ENCODE measurements at regions not wholly inside any gene's neighbourhood (a gene's known extent, or its start where the extent isn't known, plus 50 kb on each side); places are given as distances from the start of the nearest gene placed in this dataset.
"Not testable (repeated sequence)": the region's sequence is repeated elsewhere in the genome, so short reads cannot be mapped to it uniquely, and the experiment has no call there.

DNA sequence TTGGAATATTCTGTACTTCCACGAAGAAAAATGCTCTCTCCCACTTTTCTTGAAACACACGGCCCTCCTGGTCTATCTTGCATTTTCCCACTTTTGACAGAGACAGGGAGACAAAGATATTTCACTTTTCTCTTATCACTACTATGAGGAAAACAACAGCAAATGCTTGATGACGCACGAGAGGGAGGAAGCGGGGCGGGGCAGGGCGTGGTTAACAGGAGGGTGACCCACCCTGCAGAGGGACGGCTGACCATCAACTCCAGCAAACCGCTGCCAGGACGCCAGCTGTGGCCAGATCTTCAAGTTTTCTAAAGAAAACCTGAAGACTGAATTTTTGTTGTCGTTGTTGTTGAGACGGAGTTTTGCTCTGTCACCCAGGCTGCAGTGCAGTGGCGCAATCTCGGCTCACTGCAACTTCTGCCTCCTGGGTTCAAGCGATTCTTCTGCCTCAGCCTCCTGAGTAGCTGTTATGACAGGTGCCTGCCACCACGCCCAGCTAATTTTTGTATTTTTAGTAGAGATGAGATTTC lies 63.8 kb downstream of the NSUN5 start:
- not testable (repeated sequence) for DNase-seq (ENCODE audit: low read depth in 2 of 2)

DNA sequence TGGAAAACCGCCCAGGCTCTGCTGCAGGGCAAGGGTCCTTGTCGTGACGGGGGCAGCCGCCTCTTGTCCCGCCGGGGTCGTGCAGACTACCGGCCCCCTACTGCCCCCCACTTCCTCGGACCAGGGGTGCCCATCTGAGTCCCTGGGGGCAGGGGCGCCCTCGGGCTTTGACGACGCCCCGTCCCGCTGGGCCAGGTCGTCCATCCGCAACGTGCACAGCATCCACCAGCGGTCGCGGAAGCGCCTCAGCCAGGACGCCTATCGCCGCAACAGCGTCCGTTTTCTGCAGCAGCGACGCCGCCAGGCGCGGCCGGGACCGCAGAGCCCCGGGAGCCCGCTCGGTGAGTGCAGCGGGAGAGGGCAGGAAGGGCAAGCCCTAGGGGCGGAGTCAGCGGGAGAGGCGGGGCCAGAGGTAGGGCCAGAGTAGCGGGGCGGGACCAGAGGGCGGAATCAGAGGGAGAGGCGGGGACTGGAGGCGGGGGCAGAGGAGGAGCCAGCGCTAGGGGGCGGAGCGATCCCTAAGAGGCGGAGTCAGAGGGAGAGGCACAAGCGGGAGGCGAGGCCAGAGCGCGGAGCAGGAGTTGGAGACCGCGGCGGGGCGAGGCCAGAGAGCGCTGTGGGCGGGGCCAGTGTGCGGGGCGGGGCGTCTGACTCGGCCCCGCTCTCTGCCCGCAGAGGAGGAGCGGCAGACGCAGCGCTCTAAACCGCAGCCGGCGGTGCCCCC lies 73.5 kb downstream of the NSUN5 start:
- DNase-seq (ENCODE audit: low read depth in 2 of 2), result peak; percentile 79 to 88

DNA sequence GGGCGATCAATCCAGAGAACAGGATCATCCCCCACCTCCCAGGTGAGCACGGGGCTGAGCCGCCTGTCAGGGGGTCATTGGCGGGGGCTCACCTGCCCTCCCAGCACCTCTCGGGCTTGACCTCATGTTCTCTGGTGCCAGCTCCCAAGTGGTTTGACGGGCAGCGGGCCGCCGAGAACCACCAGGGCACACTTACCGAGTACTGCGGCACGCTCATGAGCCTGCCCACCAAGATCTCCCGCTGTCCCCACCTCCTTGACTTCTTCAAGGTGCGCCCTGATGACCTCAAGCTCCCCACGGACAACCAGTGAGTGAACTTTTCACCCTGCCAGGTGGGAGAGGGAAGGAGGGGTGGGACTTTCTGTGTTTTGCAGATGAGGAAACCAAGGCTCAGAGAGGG lies 82.9 kb downstream of the NSUN5 start:
- DNase-seq (ENCODE audit: low read depth in 2 of 2), result not testable (repeated sequence)

DNA sequence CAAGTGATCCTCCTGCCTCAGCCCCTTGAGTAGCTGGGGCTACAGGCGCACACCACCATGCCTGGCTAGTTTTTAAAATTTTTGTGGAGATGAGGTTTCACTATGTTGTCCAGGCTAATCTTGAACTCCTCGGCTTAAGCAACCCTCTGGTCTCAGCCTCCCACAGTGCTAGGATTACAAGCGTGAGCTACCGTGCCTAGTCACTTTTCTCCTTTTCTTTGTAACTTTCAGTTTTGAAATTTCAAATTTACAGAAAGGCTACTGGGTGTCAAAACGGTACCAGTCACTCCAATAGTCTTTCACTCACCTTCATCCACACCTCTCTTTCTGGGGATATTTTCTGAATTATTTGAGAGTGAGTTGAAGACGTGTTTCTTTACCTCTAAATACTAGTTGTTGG lies 86.9 kb downstream of the NSUN5 start:
- not testable (repeated sequence) for DNase-seq (ENCODE audit: low read depth in 2 of 2)

DNA sequence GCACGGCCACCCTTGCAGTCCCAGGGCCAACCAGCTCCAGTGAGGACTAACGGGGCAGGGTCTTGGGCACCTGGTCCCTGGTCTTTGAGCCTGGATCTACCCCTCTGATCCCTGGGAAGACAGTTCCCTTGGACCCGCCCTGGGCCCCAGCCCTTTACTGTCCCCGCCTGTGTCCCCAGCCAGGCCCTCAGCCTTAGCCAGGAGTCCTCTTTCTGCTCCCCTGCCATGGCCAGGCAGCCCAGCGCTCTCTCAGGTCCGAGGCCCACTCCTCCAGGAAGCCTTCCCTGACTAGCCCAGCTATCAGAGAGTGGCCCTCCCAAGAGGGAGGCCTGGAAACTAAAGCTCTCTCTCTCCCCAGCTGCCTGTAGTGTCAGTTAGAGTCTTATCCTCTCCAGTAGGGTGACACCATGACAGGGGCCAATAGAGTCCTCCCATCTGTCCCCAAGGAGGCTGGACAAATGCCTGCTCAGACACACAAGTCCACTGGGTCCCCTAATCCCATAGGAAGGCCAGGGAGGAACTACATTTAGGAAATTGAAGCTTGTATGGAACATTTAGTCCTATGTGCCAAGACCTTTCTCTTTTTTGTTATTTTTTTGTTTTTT lies 87.8 kb downstream of the NSUN5 start:
- not testable (repeated sequence) for DNase-seq (ENCODE audit: low read depth in 2 of 2)

DNA sequence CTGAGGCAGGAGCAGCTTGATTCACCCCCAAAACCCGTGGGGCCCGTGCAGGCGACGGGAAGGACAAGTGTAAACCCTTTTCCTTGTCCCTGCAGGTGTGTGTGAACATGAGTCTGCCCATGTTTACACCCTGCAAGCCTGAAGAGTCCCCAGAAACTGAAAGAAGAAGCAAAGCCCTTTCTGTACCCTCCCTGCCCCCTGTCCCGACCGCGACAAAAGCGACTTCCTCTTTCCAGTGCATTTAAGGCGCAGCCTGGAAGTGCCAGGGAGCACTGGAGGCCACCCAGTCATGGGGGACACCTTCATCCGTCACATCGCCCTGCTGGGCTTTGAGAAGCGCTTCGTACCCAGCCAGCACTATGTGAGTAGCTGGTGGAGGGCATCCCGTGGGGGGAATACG lies 88.3 kb downstream of the NSUN5 start:
- DNase-seq (ENCODE audit: low read depth in 2 of 2), result not testable (repeated sequence)

DNA sequence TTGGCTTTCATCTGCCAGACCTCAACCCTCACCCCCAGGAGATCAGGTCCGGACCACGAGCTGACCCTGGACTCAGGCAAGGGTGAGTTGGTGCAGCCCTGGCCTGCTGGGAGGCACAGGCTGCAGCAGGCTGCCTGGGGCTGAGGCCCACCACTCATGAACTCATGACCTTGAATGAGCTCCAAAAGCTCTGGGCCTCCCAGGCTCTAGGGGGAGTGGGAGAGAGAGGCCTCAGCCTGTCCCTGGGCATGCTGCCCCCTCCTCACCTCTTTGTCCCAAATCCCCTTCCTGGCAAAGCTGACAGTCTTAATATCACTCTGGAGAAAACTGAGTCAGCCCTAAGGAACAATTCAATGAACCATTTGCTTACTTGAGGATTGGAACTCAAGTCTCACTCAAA lies 89.8 kb downstream of the NSUN5 start:
- DNase-seq (ENCODE audit: low read depth in 2 of 2), result not testable (repeated sequence)

DNA sequence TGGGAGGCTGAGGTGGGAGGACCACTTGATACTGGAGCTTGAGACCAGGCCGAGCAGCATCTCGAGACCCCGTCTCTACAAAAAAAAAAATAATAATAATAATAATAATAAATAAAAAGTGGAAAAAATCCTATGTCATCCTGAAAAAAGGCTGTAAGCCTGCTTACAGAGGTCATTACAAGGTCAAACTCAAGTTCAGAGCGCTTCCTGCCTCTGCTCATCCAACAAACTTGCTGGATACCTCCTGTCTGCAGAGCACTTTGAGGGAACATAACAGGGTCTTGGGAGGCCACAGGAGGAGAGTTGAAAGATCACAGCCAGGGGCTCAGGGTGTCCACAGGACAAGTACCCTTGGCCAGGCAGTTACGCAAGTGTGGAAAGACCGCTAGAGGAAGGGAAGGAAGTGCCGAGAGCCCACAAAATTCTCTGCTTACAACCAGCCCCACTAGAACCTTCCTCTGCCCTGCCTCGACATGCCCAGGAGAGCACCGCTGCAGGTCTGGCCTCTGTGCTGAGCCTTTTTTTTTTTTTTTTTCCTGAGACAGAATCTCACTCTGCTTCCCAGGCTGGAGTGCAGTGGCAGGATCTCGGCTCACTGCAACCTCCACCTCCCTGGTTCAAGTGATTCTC lies 92.5 kb downstream of the NSUN5 start:
- DNase-seq (ENCODE audit: low read depth in 2 of 2), result not testable (repeated sequence)

DNA sequence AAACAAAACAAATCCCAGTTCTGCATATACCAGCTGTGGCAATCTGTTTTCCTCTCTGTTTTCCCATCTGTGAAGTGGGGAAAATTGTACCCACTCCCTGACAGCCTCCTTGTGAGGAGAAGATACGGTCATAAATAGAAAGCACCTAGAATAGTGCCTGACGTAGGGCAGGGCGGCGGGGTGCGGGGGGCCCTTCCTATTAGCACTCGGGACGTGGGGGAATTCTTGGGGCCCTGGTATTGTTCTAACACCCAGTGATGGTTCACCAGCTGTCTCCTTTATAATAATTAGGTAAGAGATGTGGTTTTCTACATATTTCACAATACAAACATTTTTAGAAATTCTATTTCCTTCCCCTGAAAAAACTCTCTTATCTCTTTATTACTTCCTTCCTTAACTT lies 93.4 kb downstream of the NSUN5 start:
- not testable (repeated sequence) for DNase-seq (ENCODE audit: low read depth in 2 of 2)

DNA sequence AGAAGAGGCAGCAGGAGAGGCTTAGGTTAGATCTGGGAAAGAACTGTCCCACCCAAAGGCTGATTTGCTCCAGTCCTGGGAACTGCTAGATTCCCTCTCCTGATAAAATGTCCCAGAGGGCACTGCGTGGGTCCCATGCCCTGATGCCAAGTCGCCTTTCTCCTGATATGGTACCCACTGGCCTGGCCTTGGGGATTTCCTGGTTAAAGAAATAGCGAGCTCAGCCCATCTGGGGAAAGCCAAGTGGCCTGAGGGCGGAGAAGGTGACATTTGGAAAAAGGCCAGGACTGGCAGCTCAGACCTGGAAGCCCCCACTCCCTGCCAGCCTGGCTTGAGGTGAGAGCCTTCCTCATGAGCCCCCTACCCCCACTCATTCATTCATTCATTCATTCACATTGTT lies 94.2 kb downstream of the NSUN5 start:
- not testable (repeated sequence) for DNase-seq (ENCODE audit: low read depth in 2 of 2)

DNA sequence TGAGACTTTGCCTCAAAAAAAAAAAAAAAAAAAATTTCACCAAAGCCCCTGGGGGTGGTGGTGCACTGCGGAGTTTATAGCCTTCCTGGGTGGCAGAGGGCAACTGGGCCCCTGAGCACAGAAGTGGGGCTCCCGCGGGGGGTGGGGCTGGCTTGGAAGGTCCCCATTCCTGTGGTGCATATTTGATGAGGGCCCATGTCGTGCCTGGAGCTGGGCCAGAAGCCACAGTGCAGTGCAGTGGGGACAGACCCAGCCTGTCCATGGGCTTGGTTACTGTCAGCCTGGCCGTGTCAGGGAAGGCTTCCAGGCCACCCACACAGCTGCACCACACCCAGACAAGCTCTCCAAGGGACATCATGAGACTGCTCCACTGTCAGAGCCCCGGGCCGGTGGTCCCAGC lies 95.5 kb downstream of the NSUN5 start:
- not testable (repeated sequence) for DNase-seq (ENCODE audit: low read depth in 2 of 2)

DNA sequence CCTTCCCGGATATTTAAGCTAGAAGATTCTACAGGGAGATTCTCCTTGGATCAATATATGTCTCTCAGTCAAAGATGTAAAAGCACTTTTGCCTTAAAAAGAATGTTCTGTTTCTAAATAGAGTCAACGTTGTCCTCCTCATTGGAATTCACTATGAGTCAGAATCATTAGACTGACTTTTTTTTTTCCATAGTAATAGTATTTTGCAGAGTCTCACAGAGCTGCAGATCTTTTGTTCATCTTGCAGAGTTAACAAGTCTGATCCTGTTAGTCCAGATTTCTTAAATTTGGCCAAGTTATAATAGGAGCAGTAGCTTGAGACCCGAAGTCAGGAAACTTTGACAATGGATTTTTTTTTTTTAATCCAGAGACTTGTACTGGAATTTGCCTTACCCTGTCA lies 103.0 kb downstream of the NSUN5 start:
- not testable (repeated sequence) for DNase-seq (ENCODE audit: low read depth in 2 of 2)

DNA sequence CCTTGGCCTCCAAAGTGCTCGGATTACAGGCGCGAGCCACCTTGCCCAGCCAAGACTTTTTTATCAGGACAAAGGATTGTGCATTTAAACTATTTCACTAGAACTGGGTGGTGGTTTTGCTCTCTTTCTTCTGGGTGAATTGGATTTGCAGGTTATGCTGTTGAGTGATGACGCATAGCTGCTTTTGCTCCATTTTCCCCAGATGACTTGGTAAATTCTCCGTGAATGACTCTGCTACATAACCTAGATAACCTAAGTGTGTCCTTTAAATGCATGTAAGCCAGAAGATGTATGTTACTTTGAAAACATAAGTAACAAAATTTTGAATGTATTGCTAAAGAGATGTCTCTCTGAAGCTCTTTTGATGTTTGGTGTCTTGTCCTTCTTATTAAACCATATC lies 103.7 kb downstream of the NSUN5 start:
- DNase-seq (ENCODE audit: low read depth in 2 of 2), result not testable (repeated sequence)

DNA sequence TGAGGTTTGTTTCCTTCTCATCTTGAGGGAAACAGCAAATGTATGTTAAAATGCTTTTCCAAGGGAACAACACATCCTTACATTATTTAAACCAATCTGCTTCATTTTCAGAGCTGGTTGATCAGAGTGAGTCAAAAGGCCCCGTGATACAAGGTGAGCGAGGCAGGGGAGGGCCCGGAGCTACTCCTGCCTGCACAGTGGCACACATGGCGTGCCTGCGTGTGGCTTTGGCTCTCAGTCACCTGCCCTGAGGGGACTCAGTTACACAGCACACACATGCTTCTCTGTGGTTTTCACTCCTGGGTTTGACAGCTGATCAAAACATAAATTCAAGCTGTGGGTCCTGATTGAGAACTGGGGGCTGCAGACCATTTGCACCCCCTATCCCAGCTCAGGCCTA lies 105.3 kb downstream of the NSUN5 start:
- not testable (repeated sequence) for DNase-seq (ENCODE audit: low read depth in 2 of 2)

DNA sequence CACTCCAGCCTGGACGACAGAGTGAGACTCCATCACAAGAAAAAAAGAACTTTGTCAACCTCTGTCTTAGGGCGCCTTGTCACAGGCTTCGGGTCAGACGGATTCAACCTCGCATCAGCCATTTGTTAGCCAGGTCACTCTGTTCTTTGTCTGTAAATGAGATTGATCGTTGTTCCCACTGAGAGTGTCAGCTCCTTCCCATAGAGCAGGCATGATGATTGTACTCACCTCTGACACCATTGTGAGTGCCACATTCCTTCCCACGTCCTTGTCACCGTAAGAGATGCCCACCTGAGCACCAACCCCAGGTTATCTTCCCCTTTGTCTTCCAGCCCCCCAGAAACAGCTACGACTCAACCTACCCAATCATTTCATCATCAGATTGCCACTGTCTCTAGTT lies 107.4 kb downstream of the NSUN5 start:
- not testable (repeated sequence) for DNase-seq (ENCODE audit: low read depth in 2 of 2)

DNA sequence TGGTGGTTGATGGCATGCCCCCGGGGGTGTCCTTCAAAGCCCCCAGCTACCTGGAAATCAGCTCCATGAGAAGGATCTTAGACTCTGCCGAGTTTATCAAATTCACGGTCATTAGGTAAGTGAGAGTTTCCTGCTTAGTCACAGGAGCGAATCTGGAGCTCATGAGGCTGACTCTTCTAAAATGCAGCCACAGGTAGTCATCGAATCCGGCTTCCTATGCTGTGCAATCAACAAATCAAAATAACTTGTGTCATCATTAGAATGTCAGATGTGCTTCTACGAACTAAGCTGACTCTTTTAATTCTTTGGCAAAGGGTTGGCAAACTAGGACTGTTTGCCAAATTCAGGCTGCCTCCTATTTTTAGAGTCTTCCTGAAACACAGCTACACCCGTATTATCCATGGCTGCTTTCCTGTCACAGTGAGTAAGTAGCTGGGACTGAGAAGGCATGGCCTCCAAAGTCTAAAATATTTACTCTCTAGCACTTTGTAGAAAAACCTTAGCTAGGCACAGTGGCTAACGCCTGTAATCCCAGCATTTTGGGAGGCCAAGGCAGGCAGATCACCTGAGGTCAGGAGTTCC lies 108.0 kb downstream of the NSUN5 start:
- not testable (repeated sequence) for DNase-seq (ENCODE audit: low read depth in 2 of 2)

DNA sequence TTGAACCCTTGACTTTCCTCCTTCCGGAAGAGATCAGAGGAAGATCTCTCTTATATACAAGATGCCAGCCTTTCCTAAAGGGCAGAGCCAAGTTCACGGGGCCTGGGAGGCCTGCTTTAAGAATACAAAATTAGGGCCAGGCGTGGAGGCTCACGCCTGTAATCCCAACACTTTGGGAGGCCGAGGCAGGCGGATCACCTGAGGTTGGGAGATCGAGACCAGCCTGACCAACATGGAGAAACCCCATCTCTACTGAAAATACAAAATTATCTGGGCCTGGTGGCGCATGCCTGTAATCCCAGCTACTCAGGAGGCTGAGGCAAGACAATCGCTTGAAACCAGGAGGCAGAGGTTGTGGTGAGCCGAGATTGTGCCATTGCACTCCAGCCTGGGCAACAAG lies 108.2 kb upstream of the SPDYE9 start:
- DNase-seq (ENCODE audit: low read depth in 2 of 2), result not testable (repeated sequence)

DNA sequence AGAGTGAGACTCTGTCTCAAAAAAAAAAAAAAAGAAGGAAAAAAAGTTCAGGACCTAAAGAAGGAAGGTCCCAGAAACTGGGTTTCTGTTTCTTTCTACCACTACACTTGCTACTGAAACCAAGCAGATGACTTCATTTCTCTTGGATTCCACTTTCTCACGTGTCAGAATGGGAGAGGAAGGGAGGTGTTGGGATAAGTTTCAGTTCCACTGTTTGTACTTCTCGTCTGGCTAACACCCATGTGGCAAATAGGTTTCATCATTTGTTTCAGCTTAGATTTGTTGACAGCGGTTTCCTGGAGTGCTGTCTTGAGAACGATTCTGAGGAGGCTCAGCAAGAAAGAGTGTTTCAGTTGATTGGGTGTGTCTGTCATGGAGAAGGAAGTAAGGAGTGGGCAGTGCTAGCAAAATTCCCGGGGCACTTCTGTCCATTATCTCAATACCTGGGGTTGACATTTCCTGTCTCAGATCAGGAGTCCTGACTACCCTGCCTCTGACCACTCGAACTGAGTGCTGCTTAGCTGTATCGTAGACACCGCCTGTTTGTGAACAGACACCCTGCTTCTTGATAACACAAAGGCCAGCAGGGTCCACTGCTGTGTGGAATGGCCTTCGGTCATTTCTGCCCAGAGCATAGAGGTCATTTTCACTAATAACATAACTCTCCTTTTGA lies 104.8 kb upstream of the SPDYE9 start:
- not testable (repeated sequence) for DNase-seq (ENCODE audit: low read depth in 2 of 2)

DNA sequence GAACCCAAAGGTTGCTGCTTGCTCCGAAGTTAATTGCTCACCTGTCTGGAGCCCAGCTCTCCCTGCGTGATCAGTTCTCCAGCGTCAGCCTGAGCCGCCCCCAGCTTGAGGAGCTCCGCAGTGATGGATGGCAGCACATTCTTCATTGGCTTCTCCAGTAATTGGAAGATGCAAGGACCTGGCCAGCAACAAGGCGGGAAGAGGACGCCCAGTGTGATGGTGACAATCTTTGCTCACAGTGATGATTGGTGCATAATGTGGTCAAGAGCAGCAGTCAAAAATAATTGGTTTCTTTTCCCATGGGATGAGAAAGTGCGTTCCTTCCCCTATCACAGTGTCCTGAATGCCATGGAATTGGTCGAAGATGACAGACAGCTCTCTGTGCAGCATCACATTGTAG lies 102.4 kb upstream of the SPDYE9 start:
- DNase-seq (ENCODE audit: low read depth in 2 of 2), result not testable (repeated sequence)

DNA sequence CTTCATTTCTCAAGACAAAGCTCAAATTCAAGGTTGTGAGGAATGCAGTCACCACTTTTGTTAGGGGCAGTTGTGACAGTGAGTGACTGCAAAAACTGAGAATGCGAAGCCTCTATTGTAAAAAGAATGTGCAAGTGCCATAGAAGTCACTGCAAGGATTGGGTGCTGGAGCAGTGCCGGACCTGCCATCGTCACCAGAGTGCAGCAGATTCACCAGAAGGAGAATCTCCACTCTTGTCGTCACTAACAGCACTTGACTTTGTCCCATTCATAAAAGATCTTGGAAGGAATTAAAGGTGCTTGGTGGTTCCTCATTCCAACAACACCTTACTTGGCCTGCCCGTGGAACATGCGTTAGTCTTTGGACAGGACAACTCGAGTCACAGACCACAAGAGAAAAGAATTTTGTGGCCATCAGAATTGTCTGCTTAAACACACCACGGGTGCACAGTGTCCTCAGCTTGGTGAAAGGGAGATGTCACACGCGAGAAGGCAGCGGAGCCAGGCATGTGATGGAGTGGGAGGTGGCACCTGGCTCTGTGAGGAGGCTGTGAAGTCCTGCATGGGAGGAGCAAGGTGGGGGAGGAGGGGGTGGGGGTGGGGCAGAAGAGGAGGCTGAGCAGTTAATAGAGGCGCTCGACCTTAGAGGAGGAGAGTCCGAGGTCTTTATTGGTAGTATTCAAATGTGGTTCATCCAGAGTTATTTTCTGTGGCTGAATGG lies 100.9 kb upstream of the SPDYE9 start:
- DNase-seq (ENCODE audit: low read depth in 2 of 2), result not testable (repeated sequence)

DNA sequence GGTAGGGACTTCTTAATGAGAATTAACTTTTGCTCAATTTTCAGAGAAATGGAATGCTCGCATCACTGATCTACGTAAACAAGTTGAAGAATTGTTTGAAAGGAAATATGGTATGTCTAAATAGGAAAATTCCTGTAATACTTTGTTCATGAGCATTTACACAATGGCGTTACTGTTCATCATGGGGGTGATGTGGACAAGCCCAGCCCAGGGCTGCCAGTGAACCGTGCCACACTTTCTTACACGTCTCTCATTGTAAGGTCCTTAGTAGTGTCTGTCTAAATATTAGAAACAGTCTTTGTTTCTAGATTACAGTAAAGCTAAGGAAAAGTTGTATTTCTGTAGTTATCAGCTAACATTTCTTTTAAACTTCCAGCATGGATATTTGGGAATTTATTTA lies 91.0 kb upstream of the SPDYE9 start:
- not testable (repeated sequence) for DNase-seq (ENCODE audit: low read depth in 2 of 2)
